Iris pigment epithelial cell (primary cell): ENCODE measurements at regions not wholly inside any gene's neighbourhood (a gene's known extent, or its start where the extent isn't known, plus 50 kb on each side); places are given as distances from the start of the nearest gene placed in this dataset.
"Not testable (repeated sequence)": the region's sequence is repeated elsewhere in the genome, so short reads cannot be mapped to it uniquely, and the experiment has no call there.

Experiments used
- DNase-seq: peaks from one replicate; pipeline ENCODE4 v3.0.0-alpha.2; 2011; ENCODE audit warnings: low read depth

DNA sequence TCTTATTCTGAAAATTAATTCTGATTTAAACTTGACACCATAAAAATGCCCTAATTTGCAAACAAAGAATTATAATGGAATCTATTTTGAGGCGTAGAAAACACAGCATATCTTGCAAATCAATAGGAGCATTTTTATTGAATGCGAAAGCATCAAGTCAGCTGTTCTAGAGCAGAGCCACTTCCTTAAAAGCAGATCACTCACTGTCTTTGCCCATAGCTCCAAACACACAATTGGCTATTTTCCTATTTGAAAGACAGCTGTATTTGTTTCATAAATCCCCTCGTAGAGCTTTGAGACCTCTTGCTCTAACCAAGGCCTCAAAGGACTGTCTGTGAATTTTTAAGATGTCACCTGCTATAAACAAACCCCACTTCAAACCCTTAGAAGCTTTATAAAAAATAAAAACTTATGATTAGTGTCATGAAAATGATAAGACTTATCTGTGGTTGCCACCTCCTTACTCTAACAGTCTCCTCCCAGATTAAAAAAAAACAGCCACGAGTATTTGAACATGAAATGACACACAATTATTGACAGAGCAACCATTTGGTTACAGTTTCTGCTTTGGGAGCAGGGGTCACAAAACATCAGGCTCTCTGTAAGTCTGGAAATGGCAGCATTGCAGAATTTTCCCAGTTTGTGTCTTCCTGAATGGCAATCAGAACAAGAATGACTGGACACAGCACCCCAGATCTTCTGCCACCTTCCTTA, 75.6 kb upstream of the RASEF start:
- no peak for DNase-seq

DNA sequence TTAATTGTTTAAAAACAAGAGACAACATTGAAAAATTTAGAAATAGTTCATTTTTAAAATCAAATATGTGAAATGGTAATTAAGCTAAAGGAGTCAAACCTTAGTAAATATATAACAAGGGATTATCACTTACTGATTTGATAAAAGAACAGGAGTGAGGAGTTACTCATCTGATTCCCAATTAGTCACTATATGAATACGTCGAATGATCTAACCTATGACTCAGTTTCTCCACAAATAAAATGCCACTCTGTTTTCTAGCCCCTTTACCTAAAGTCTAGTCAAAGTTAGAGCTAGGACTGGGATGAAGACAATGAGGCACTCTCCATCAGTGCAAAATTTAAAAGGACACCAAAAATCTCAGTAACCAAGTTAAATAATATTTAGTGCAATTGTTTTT, 70.4 kb upstream of the RASEF start:
- no peak for DNase-seq

DNA sequence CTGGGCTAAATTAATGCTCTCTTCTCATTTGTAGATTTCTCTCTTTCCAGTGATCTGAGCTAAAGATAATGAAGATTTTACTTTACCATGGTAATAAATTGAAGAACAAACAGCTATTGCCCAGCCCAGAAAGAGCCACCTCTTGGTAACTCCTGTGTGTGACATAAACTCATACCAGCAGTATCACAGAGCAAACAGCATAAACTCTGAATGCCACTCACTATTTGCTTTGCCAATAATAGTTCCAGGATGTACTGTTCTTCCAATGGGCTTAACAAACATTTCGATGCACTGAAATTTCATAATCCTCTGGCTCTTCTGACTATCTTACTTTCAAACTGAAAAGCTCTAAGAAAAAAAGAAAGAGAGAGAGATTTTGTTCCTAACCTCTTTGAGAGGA, 69.8 kb upstream of the RASEF start:
- DNase-seq, result no peak

DNA sequence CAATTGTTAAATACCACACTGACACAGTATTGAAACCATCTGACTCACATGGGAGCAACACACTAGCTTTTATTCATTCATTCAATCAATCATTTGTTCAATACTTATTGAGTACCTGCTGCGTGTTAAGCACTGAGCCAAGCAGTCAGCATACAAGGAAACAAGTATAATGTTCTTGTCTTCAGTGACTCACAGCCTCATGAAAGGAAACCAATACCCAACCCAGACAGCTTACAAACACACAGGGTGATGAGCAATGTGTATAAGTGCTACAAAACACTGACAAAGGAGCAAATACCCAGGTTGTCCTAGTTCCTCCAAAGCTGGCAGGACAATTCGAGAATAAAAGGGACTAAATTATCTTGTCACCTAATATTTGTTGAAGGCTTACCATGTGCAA, 67.6 kb upstream of the RASEF start:
- DNase-seq, result peak; percentile 35

DNA sequence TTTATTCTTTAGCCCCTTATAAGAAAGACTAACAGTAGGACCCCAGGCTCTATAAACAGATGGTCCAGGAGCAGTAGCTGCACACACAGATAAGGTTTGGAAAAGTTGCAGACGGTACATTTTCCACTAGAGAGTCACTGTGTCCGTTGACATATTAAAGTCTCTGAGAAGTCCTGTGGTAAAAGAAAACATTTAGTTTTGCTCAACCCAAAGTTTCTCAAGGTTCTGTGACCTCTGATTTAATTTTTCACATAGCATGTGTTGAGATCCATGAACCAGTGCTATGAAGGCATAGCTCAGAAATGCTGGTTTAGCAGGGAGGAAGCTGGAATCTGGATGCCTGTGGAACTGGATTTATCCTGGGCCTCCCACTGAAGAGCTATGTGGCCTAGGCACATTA, 62.7 kb upstream of the RASEF start:
- no peak for DNase-seq

DNA sequence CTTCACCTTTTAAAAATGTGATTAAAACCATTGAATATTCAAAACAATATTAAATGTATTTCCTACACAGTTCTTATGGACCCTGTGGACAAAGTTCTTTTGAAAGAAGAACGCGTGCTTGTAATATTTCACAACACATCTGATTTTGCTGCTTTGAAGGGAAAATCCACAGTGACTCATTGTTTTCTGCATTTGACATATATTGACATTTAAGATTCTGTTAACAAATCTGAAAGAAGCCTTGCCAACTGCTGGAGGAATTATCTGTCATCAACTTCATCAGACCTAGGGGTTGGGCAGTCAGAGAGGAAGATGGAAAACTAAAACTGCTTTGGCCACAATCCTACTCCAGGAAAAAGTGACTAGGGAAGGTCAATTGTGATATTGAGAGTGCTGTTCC, 56.9 kb upstream of the RASEF start:
- DNase-seq, result no peak

DNA sequence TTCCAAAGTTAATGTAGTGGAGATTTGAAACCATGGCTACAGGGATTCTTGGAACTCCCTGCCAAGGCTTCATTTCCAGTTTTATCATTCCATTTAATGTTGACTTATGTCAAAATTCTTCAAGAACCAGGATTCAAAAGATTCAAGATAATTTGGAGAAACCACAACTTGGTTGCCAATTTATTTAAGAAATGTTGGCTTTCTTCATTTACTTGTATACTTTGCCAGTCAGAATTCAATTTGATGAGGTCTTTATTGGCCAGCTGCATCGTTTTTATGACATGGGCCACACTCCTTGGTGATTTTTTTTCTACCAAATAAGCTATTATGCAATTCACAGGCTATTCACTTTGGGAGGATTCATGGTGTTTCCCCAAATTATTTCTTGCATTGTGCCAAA, 53.1 kb upstream of the RASEF start:
- DNase-seq, result no peak

DNA sequence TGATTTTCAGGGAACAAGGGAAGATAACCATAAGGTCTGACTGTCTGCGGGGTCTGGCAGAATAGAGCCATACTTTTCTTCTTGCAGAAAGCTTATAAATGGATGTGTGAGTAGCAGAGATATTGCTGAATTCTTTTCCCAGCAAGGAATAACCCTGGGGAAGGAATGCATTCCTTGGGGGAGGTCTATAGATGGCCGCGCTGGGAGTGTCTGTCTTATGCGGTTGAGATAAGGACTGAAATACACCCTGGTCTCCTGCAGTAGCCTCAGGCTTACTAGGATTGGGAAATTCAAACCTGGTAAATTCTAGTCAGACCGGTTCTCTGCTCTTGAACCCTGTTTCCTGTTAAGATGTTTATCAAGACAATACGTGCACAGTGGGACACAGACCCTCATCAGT, 50.5 kb upstream of the RASEF start:
- DNase-seq, result not testable (repeated sequence)
